Endothelial cell (in vitro differentiated cells): ENCODE measurements at regions not wholly inside any gene's neighbourhood (a gene's known extent, or its start where the extent isn't known, plus 50 kb on each side); places are given as distances from the start of the nearest gene placed in this dataset.

ENCODE experiments used
- DNase-seq: peaks from one replicate; pipeline ENCODE4 v3.0.0; 2021; ENCODE audit warnings: low spot score
- H3K27ac Mint-ChIP-seq: one replicate; pipeline ENCODE4 v1.8.0; 2021; ENCODE audit warnings: mixed read lengths, inconsistent platforms; ENCODE audit not compliant: unreplicated experiment
- H3K27me3 Mint-ChIP-seq: one replicate; pipeline ENCODE4 v1.8.0; 2021; ENCODE audit warnings: mild to moderate bottlenecking, moderate library complexity, mixed read lengths, inconsistent platforms; ENCODE audit not compliant: unreplicated experiment
- H3K36me3 Mint-ChIP-seq: one replicate; pipeline ENCODE4 v1.8.0; 2021; ENCODE audit warnings: mild to moderate bottlenecking, low read depth, mixed read lengths, inconsistent platforms; ENCODE audit not compliant: unreplicated experiment
- H3K4me1 Mint-ChIP-seq: one replicate; pipeline ENCODE4 v1.8.0; 2021; ENCODE audit warnings: mild to moderate bottlenecking, mixed read lengths, inconsistent platforms; ENCODE audit not compliant: unreplicated experiment
- H3K4me3 Mint-ChIP-seq: one replicate; pipeline ENCODE4 v1.8.0; 2021; ENCODE audit warnings: mild to moderate bottlenecking, mixed read lengths, inconsistent platforms; ENCODE audit not compliant: unreplicated experiment
- H3K9me3 Mint-ChIP-seq: one replicate; pipeline ENCODE4 v1.8.0; 2021; ENCODE audit warnings: mixed read lengths, inconsistent platforms; ENCODE audit not compliant: unreplicated experiment
- TF ChIP-seq, protein P1 (sequence below): fragments of 200-600 bp; sonication (generic); IDR thresholded peaks from one replicate; pipeline ENCODE4 v1.5.0; 2021; ENCODE audit warnings: antibody characterized with exemption; ENCODE audit not compliant: unreplicated experiment

DNA sequence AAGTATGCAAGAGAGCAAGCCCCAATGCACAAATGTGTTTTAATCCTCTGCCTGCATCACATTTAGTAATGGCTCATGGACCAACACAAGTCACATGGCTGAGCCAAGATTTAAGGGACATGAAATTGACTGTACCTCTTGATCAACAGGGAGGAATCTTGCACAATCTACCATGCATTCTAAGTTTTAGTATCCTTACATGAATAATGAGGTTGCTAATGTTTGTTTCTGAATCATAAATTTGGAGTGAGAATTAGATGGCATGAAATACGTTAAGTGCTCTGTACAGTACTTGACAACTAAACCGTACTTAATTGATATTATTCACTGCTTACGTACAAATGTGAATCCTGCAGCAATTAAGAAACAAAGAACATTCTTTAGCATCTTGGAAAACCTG lies 553.8 kb upstream of the JAG1 start:
- H3K27me3 Mint-ChIP-seq = peaks cover 1% of the 10 kb centered on the region
- H3K36me3 Mint-ChIP-seq = no peaks in the 10 kb centered on the region
- H3K9me3 Mint-ChIP-seq = no peaks in the 10 kb centered on the region
- DNase-seq = no peak
- no peak overlapping the region for H3K4me3 Mint-ChIP-seq
- peaks cover 8% of the 10 kb centered on the region for H3K4me1 Mint-ChIP-seq
- TF ChIP-seq, protein P1, sequence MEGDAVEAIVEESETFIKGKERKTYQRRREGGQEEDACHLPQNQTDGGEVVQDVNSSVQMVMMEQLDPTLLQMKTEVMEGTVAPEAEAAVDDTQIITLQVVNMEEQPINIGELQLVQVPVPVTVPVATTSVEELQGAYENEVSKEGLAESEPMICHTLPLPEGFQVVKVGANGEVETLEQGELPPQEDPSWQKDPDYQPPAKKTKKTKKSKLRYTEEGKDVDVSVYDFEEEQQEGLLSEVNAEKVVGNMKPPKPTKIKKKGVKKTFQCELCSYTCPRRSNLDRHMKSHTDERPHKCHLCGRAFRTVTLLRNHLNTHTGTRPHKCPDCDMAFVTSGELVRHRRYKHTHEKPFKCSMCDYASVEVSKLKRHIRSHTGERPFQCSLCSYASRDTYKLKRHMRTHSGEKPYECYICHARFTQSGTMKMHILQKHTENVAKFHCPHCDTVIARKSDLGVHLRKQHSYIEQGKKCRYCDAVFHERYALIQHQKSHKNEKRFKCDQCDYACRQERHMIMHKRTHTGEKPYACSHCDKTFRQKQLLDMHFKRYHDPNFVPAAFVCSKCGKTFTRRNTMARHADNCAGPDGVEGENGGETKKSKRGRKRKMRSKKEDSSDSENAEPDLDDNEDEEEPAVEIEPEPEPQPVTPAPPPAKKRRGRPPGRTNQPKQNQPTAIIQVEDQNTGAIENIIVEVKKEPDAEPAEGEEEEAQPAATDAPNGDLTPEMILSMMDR = no peak
- no peak overlapping the region for H3K27ac Mint-ChIP-seq

DNA sequence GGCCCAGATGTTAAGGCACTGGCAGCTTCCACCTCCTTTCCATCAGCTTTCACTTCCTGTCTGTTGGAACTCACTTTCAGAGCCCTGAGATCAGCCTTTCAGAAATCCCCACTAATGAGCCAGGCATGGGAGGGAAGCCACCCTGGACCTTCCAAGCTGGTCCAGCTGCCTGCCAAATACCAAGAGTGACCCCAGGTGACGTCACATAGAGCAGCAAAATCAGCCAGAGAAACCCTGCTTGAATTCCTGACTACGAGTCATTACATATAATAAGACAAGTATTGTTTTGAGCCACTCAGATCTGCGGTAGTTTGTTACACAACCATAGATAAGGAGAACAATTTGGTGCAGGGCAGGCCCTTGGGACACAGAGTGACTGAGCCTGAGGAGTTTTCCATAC lies 556.0 kb upstream of the JAG1 start:
- no peaks in the 10 kb centered on the region for H3K9me3 Mint-ChIP-seq

DNA sequence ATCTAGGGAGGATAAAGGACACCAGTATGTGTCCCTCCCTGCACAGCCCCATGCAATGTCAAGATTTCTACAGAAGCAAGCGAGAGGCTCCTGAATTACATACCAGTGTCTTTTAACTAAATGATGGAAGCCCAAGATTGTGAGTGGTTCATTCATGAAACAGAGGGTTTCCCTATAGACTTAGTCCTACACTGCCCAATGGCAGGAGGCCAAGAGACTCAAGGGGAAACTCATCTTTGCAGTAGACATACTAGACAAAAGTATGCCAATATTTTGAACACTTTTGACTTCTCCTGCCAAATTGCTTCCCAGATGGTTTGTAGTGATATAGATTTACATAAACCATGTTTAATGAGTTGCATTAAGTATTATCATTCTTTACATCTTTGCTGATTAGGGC lies 557.2 kb upstream of the JAG1 start:
- no peak for DNase-seq
- Mint-ChIP-seq H3K27ac (no peak overlapping the region), H3K9me3 (no peaks in the 10 kb centered on the region), H3K4me3 (no peak overlapping the region), H3K36me3 (no peaks in the 10 kb centered on the region), H3K4me1 (peaks cover 33% of the 10 kb centered on the region), H3K27me3 (no peaks in the 10 kb centered on the region)
- TF ChIP-seq, protein P1 = no peak

More for the DNA sequence above, 556.0 kb upstream of the JAG1 start:
- TF ChIP-seq, protein P1 = no peak
- Mint-ChIP-seq H3K4me3 (no peak overlapping the region), H3K27me3 (no peaks in the 10 kb centered on the region), H3K27ac (no peak overlapping the region), H3K36me3 (no peaks in the 10 kb centered on the region), H3K4me1 (peaks cover 25% of the 10 kb centered on the region)
- DNase-seq = no peak

DNA sequence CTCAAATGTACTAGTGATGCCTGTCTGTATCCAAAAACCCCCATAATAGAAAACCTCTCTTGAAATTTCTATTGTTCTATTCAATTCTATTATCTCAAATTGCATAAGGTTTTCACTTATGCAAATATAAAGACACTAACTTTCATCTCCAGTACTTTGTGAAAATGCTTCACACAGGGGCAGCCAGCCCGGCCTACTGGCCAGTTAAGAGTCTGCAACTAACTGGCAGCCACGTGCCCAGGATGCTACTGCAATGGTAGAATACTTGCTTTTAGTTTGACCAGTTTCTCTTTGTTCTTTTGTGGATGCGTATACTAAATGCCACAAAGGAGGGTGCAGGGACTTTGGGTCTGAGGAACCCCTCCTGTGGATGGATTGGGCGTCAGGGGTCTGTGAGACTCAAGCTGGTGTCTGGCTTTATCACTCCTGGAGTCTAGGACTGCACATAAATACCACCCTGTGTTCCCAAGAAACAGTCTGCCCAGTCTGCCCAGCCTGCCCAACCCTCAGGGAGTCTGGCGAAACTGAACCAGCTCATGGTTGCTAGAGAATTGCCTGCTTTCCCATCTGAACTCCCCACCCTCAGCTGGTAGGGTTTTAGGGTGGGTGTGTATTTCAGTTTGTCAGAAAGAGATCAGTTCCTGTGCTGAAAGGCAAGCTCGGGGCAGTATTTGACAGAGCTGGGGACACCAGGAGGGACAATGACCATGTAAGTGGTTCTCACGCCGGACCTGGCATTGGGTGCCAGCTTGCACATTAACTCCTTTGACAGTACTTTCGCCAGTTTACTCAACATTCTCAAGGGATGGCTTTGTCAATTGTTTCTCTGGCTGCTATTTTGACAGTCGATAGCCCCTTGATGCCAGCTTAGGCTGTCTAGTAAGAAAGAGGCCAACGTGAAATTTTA lies 558.2 kb upstream of the JAG1 start:
- TF ChIP-seq, protein P1 = no peak
- H3K9me3 Mint-ChIP-seq = no peaks in the 10 kb centered on the region
- DNase-seq = no peak
- H3K4me3 Mint-ChIP-seq = no peak overlapping the region
- H3K4me1 Mint-ChIP-seq = peaks cover 35% of the 10 kb centered on the region
- no peaks in the 10 kb centered on the region for H3K36me3 Mint-ChIP-seq
- no peak overlapping the region for H3K27ac Mint-ChIP-seq
- H3K27me3 Mint-ChIP-seq = no peaks in the 10 kb centered on the region

DNA sequence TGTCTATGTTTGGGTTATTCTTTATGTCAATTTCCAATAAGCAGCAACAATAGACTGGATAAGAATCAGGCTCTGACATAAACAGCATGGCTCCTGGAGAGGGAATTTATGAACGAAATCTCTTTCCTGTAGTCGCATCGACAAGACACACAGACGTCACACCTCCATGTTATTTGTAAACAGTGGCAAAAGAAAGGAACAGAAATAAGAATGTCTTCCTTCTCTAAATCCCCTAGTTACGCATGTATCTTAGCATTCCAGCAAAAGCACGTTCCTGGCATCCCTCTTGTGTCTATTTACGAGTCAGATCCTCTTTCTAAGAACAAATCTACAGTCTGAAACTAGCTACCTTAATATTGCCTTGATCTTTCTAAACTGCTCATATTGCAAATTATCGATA lies 559.1 kb upstream of the JAG1 start:
- Mint-ChIP-seq H3K27ac (no peak overlapping the region), H3K36me3 (no peaks in the 10 kb centered on the region), H3K27me3 (no peaks in the 10 kb centered on the region), H3K9me3 (no peaks in the 10 kb centered on the region), H3K4me1 (peaks cover 35% of the 10 kb centered on the region), H3K4me3 (no peak overlapping the region)
- no peak for DNase-seq
- TF ChIP-seq, protein P1 = no peak
